ENCODE measurements at regions not wholly inside any gene's neighbourhood (a gene's known extent, or its start where the extent isn't known, plus 50 kb on each side); places are given as distances from the start of the nearest gene placed in this dataset.

GRCh38 chr7:46928719-46929118, 653.2 kb downstream of the TNS3 start:
- no peak overlapping the region for H3K27ac Mint-ChIP-seq
- H3K36me3 Mint-ChIP-seq = peaks cover 6% of the 10 kb centered on the region
- ChIA-PET CTCF (no interaction called here), POLR2A (no interaction called here)
- ATAC-seq (no peak), DNase-seq (ENCODE audit: low spot score) (no peak)
- peaks cover 21% of the 10 kb centered on the region for H3K9me3 Mint-ChIP-seq
- no peak overlapping the region for H3K4me3 Mint-ChIP-seq
- TF ChIP-seq CREB1 (CRISPR knock-in tag; IDR thresholded peaks at IDR 0.05) (no peak), USF2 (CRISPR knock-in tag; IDR thresholded peaks at IDR 0.05) (no peak), E2F4 (CRISPR knock-in tag; IDR thresholded peaks at IDR 0.05; ENCODE audit: borderline replicate concordance, low read depth) (no peak), ZNF138 (CRISPR knock-in tag; conservative IDR thresholded peaks at IDR 0.05) (no peak), JAZF1 (CRISPR knock-in tag; IDR thresholded peaks at IDR 0.05) (no peak), ETV6 (CRISPR knock-in tag; IDR thresholded peaks at IDR 0.05) (no peak)
- TF ChIP-seq, protein P1, sequence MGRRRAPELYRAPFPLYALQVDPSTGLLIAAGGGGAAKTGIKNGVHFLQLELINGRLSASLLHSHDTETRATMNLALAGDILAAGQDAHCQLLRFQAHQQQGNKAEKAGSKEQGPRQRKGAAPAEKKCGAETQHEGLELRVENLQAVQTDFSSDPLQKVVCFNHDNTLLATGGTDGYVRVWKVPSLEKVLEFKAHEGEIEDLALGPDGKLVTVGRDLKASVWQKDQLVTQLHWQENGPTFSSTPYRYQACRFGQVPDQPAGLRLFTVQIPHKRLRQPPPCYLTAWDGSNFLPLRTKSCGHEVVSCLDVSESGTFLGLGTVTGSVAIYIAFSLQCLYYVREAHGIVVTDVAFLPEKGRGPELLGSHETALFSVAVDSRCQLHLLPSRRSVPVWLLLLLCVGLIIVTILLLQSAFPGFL (CRISPR knock-in tag; IDR thresholded peaks at IDR 0.05; ENCODE audit: borderline replicate concordance) = no peak
- H3K4me1 Mint-ChIP-seq = no peaks in the 10 kb centered on the region
- H3K27me3 Mint-ChIP-seq (ENCODE audit: low read depth) = no peaks in the 10 kb centered on the region

- no peak for TF ChIP-seq ZMAT4 (CRISPR knock-in tag; IDR thresholded peaks at IDR 0.05)
- TF ChIP-seq, protein P2, sequence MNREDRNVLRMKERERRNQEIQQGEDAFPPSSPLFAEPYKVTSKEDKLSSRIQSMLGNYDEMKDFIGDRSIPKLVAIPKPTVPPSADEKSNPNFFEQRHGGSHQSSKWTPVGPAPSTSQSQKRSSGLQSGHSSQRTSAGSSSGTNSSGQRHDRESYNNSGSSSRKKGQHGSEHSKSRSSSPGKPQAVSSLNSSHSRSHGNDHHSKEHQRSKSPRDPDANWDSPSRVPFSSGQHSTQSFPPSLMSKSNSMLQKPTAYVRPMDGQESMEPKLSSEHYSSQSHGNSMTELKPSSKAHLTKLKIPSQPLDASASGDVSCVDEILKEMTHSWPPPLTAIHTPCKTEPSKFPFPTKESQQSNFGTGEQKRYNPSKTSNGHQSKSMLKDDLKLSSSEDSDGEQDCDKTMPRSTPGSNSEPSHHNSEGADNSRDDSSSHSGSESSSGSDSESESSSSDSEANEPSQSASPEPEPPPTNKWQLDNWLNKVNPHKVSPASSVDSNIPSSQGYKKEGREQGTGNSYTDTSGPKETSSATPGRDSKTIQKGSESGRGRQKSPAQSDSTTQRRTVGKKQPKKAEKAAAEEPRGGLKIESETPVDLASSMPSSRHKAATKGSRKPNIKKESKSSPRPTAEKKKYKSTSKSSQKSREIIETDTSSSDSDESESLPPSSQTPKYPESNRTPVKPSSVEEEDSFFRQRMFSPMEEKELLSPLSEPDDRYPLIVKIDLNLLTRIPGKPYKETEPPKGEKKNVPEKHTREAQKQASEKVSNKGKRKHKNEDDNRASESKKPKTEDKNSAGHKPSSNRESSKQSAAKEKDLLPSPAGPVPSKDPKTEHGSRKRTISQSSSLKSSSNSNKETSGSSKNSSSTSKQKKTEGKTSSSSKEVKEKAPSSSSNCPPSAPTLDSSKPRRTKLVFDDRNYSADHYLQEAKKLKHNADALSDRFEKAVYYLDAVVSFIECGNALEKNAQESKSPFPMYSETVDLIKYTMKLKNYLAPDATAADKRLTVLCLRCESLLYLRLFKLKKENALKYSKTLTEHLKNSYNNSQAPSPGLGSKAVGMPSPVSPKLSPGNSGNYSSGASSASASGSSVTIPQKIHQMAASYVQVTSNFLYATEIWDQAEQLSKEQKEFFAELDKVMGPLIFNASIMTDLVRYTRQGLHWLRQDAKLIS (CRISPR knock-in tag; IDR thresholded peaks at IDR 0.05; ENCODE audit: borderline replicate concordance) = no peak
- no peak for TF ChIP-seq GABPB1 (CRISPR knock-in tag; IDR thresholded peaks at IDR 0.05)
- no peak for TF ChIP-seq EMX1 (CRISPR knock-in tag; IDR thresholded peaks at IDR 0.05)
- TF ChIP-seq, protein P3, sequence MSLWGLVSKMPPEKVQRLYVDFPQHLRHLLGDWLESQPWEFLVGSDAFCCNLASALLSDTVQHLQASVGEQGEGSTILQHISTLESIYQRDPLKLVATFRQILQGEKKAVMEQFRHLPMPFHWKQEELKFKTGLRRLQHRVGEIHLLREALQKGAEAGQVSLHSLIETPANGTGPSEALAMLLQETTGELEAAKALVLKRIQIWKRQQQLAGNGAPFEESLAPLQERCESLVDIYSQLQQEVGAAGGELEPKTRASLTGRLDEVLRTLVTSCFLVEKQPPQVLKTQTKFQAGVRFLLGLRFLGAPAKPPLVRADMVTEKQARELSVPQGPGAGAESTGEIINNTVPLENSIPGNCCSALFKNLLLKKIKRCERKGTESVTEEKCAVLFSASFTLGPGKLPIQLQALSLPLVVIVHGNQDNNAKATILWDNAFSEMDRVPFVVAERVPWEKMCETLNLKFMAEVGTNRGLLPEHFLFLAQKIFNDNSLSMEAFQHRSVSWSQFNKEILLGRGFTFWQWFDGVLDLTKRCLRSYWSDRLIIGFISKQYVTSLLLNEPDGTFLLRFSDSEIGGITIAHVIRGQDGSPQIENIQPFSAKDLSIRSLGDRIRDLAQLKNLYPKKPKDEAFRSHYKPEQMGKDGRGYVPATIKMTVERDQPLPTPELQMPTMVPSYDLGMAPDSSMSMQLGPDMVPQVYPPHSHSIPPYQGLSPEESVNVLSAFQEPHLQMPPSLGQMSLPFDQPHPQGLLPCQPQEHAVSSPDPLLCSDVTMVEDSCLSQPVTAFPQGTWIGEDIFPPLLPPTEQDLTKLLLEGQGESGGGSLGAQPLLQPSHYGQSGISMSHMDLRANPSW (CRISPR knock-in tag; conservative IDR thresholded peaks at IDR 0.05; ENCODE audit: low read depth) = no peak
- no peak for TF ChIP-seq FOXK1 (CRISPR knock-in tag; IDR thresholded peaks at IDR 0.05)
- TF ChIP-seq NFATC4 (CRISPR knock-in tag; IDR thresholded peaks at IDR 0.05) = no peak
- TF ChIP-seq MAX (CRISPR knock-in tag; IDR thresholded peaks at IDR 0.05) = no peak
- TF ChIP-seq ATF2 (CRISPR knock-in tag; IDR thresholded peaks at IDR 0.05; ENCODE audit: borderline replicate concordance, low read depth) = no peak
- TF ChIP-seq PRRX2 (CRISPR knock-in tag; IDR thresholded peaks at IDR 0.05) = no peak
- TF ChIP-seq ZNF396 (CRISPR knock-in tag; IDR thresholded peaks at IDR 0.05; ENCODE audit: borderline replicate concordance) = no peak
- no peak for TF ChIP-seq ZSCAN18 (CRISPR knock-in tag; IDR thresholded peaks at IDR 0.05)
- TF ChIP-seq CBFB (CRISPR knock-in tag; IDR thresholded peaks at IDR 0.05; ENCODE audit: low read depth) = no peak
- no peak for TF ChIP-seq ZNF671 (CRISPR knock-in tag; IDR thresholded peaks at IDR 0.05)
- TF ChIP-seq MXD4 (CRISPR knock-in tag; IDR thresholded peaks at IDR 0.05; ENCODE audit: borderline replicate concordance) = no peak
Measured at GRCh38 chr7:46927131-46927810, 654.6 kb downstream of the TNS3 start.

More at GRCh38 chr7:46927131-46927810, 654.6 kb downstream of the TNS3 start:
- Mint-ChIP-seq H3K4me1 (no peaks in the 10 kb centered on the region), H3K27me3 (ENCODE audit: low read depth) (no peaks in the 10 kb centered on the region), H3K27ac (no peak overlapping the region), H3K9me3 (peaks cover 21% of the 10 kb centered on the region), H3K36me3 (peaks cover 6% of the 10 kb centered on the region), H3K4me3 (no peak overlapping the region)
- ChIA-PET POLR2A (no interaction called here), CTCF (no interaction called here)
- ATAC-seq (no peak), DNase-seq (ENCODE audit: low spot score) (no peak)
